ENCODE measurements at regions not wholly inside any gene's neighbourhood (a gene's known extent, or its start where the extent isn't known, plus 50 kb on each side); places are given as distances from the start of the nearest gene placed in this dataset.

DNA sequence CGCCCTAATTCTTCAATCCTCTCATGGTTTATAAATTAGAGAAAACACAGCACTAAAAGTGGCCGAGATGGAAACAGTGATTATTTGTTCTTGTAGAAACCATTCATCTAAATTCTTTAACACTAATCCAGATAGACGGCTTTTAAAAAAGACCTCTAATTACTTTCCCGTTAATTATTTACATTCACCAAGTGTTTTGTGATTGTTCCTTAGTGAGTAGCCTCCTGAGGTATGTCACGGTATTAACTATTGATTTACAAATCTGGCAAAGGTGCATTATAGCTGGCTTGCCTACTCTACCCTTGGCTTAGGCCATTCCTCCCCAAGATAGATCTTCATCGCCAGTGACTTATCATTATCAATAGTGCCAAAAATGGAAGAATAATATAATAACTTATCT lies 436.4 kb upstream of the ST6GAL2 start:
- Histone ChIP-seq H3K9me2 (replicated peaks; ENCODE audit: insufficient read depth) (no peaks in the 10 kb centered on the region), H3K79me2 (no peaks in the 10 kb centered on the region), H3K4me2 (no peak overlapping the region), H4K20me1 (ENCODE audit: insufficient read depth, poor library complexity, severe bottlenecking) (no peaks in the 10 kb centered on the region), H3K27me3 (no peaks in the 10 kb centered on the region), H3K36me3 (replicated peaks; ENCODE audit: insufficient read depth, low read depth) (no peaks in the 10 kb centered on the region), H3K4me1 (ENCODE audit: insufficient read depth) (no peaks in the 10 kb centered on the region), H2AFZ (no peak overlapping the region), H3K27ac (no peak overlapping the region), H3K4me3 (no peak overlapping the region), H3K9me3 (ENCODE audit: low read depth) (no peaks in the 10 kb centered on the region)
- DNase-seq (ENCODE audit: low spot score): no peak
- no peak for TF ChIP-seq EZH2phosphoT487 (IDR thresholded peaks at IDR 0.05; ENCODE audit: low read depth, severe bottlenecking, unreplicated experiment)
- no peak for TF ChIP-seq EZH2 (IDR thresholded peaks at IDR 0.05; ENCODE audit: borderline replicate concordance)
- no peak for TF ChIP-seq CTCF (IDR thresholded peaks at IDR 0.05; ENCODE audit: poor library complexity)
- 52% methylated on average over 6 of the region's 6 CpGs for WGBS (ENCODE audit: low lambda C conversion rate, missing lambda C conversion rate)

DNA sequence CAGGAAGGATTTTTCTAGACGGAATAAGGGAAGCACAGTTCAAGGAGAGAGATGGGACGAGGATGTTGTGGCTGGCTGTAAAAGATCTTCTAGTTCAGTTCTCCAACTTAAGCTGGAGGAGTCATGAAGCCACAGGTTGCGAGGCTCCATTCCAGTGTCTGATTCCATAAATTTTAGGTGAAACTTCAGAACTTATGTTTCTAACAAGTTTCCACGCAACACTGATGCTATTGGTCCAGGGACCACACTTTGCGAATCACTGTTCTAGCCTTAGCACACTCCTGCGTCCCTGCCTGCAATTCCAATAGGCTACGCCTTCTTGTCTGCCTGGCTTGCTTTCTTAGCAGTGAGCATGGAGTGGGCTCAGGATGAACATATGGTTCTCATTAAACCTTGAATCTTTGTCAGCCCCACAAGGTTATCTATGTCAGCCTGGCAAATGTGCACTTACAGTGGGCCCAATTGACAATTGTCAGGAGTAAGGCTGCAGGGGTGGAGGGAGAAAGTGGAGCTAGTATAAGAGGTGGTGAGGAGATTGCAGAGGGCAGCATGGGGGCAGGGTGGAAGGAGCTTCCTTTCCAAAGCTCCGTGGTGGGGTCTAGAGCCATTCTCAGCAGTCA lies 438.1 kb upstream of the ST6GAL2 start:
- Histone ChIP-seq H4K20me1 (ENCODE audit: insufficient read depth, poor library complexity, severe bottlenecking) (no peaks in the 10 kb centered on the region), H3K4me1 (ENCODE audit: insufficient read depth) (no peaks in the 10 kb centered on the region), H3K27me3 (no peaks in the 10 kb centered on the region), H2AFZ (no peak overlapping the region), H3K36me3 (replicated peaks; ENCODE audit: insufficient read depth, low read depth) (no peaks in the 10 kb centered on the region), H3K9me3 (ENCODE audit: low read depth) (no peaks in the 10 kb centered on the region), H3K4me2 (no peak overlapping the region), H3K9me2 (replicated peaks; ENCODE audit: insufficient read depth) (no peaks in the 10 kb centered on the region), H3K27ac (no peak overlapping the region), H3K4me3 (no peak overlapping the region), H3K79me2 (no peaks in the 10 kb centered on the region)
- no peak for TF ChIP-seq EZH2phosphoT487 (IDR thresholded peaks at IDR 0.05; ENCODE audit: low read depth, severe bottlenecking, unreplicated experiment)
- TF ChIP-seq CTCF (IDR thresholded peaks at IDR 0.05; ENCODE audit: poor library complexity): no peak
- TF ChIP-seq EZH2 (IDR thresholded peaks at IDR 0.05; ENCODE audit: borderline replicate concordance): no peak
- WGBS (ENCODE audit: low lambda C conversion rate, missing lambda C conversion rate): 76% methylated on average over 8 of the region's 8 CpGs
- DNase-seq (ENCODE audit: low spot score): no peak

DNA sequence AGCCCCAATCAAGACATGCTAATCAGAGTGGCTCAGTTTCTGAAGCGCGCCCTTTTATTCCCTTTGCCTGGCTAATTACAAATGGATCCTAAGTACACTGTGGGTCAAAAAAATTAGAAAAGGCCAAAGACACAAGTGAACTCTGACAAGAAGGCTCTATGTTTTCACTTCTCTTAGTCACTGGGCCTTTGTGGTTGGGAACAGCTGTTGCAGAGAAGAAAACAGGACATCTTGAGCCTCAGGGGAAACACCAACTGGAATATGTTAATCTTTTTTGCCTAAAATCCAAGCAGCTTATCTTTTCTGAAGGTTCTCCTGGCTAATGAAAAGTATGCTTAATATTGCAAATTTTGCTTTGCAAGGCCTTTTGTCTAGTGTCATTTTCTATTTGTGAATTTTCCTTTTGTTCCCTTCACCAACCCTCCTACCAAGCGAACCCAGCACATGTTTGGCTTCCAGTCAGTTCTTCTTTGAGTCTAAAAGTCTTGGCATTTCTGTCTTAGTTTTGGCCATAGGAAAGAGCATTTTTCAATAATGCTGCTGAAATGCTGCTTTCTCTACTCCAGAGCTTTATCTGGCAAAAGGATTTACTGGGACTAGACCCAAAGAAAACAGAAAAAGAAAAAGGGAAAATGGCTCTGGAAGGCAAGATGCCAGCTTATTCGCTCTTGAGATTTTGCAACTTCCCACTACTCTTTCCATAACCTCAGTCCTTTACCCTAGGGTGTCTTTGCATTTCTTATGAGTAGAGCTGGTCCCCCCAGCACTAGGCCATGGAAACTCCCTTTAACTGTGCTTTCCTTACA lies 440.2 kb upstream of the ST6GAL2 start:
- Histone ChIP-seq H2AFZ (no peak overlapping the region), H3K9me3 (ENCODE audit: low read depth) (no peaks in the 10 kb centered on the region), H3K79me2 (no peaks in the 10 kb centered on the region), H4K20me1 (ENCODE audit: insufficient read depth, poor library complexity, severe bottlenecking) (no peaks in the 10 kb centered on the region), H3K4me1 (ENCODE audit: insufficient read depth) (no peaks in the 10 kb centered on the region), H3K9me2 (replicated peaks; ENCODE audit: insufficient read depth) (no peaks in the 10 kb centered on the region), H3K27me3 (no peaks in the 10 kb centered on the region), H3K27ac (peak overlapping the region; percentile 64), H3K36me3 (replicated peaks; ENCODE audit: insufficient read depth, low read depth) (no peaks in the 10 kb centered on the region), H3K4me2 (no peak overlapping the region), H3K4me3 (no peak overlapping the region)
- 77% methylated on average over 4 of the region's 4 CpGs for WGBS (ENCODE audit: low lambda C conversion rate, missing lambda C conversion rate)
- DNase-seq (ENCODE audit: low spot score): no peak
- TF ChIP-seq CTCF (IDR thresholded peaks at IDR 0.05; ENCODE audit: poor library complexity): no peak
- no peak for TF ChIP-seq EZH2phosphoT487 (IDR thresholded peaks at IDR 0.05; ENCODE audit: low read depth, severe bottlenecking, unreplicated experiment)
- TF ChIP-seq EZH2 (IDR thresholded peaks at IDR 0.05; ENCODE audit: borderline replicate concordance): no peak

All from hepatocyte (in vitro differentiated cells).